Natural killer cell (primary cell): ENCODE measurements at regions not wholly inside any gene's neighbourhood (a gene's known extent, or its start where the extent isn't known, plus 50 kb on each side); places are given as distances from the start of the nearest gene placed in this dataset.

Experiments
- ATAC-seq, 3 donors: fragments of 150-1000 bp in 2 of 3; fragments of 200-7000 bp in 1 of 3; cut with Tn5 transposase; 1 replicate in 1 of 3; 2 replicates in 2 of 3; pipeline ENCODE4 v1.10.0; 2021; ENCODE audit warnings: mild to moderate bottlenecking in 2 of 3, moderate library complexity in 2 of 3
- DNase-seq, 2 donors: peaks; one replicate each; pipeline versions ENCODE4 v3.0.0 to v3.0.0-alpha.2; 2013 to 2021; ENCODE audit warnings: mixed read lengths in 1 of 2
- H3K27ac ChIP-seq: one replicate; pipeline ENCODE4 v1.5.1; 2013; ENCODE audit warnings: mild to moderate bottlenecking, low read length
- H3K27me3 ChIP-seq: one replicate; pipeline ENCODE4 v1.6.1; 2013; ENCODE audit warnings: low read length; ENCODE audit not compliant: control insufficient read depth, insufficient read depth
- H3K36me3 ChIP-seq: one replicate; pipeline ENCODE4 v1.6.1; 2013; ENCODE audit warnings: low read length; ENCODE audit not compliant: control insufficient read depth, insufficient read depth
- H3K4me1 ChIP-seq: one replicate; pipeline ENCODE4 v1.6.1; 2013; ENCODE audit warnings: low read length; ENCODE audit not compliant: control insufficient read depth, insufficient read depth
- H3K4me3 ChIP-seq: one replicate; pipeline ENCODE4 v1.5.1; 2013; ENCODE audit warnings: low read length
- H3K9me3 ChIP-seq: one replicate; pipeline ENCODE4 v1.6.1; 2013; ENCODE audit warnings: low read length; ENCODE audit not compliant: control insufficient read depth, insufficient read depth
- H3K27ac Mint-ChIP-seq, 2 donors: one replicate each; pipeline ENCODE4 v1.8.0; 2022; ENCODE audit warnings: mild to moderate bottlenecking in 2 of 2, mixed read lengths in 2 of 2, moderate library complexity in 1 of 2
- H3K27me3 Mint-ChIP-seq, 2 donors: one replicate each; pipeline ENCODE4 v1.8.0; 2022; ENCODE audit warnings: low read depth in 2 of 2, mixed read lengths in 2 of 2
- H3K36me3 Mint-ChIP-seq: one replicate; pipeline ENCODE4 v1.8.0; 2022; ENCODE audit warnings: mixed read lengths
- H3K4me1 Mint-ChIP-seq, 2 donors: one replicate each; pipeline ENCODE4 v1.8.0; 2022; ENCODE audit warnings: mixed read lengths in 2 of 2
- H3K4me3 Mint-ChIP-seq: one replicate; pipeline ENCODE4 v1.8.0; 2022; ENCODE audit warnings: mild to moderate bottlenecking, moderate library complexity, mixed read lengths
- H3K9me3 Mint-ChIP-seq, 2 donors: one replicate each; pipeline ENCODE4 v1.8.0; 2022; ENCODE audit warnings: mixed read lengths in 2 of 2
- WGBS: methylation state at CpG from one replicate; pipeline ENCODE4 v1.1.7; 2013; ENCODE audit warnings: missing lambda C conversion rate; ENCODE audit not compliant: insufficient coverage; 5-methylcytosine and 5-hydroxymethylcytosine counted together
- intact Hi-C: fragments of 100-400 bp; cut with micrococcal nuclease; formaldehyde crosslinking; loops from one replicate; pipeline ENCODE4 v1.14.2; 2022
- TF ChIP-seq, protein P1 (sequence below): fragments of 200-600 bp; IDR thresholded peaks from one replicate; pipeline ENCODE4 v1.8.0; 2022; ENCODE audit warnings: antibody characterized with exemption

DNA sequence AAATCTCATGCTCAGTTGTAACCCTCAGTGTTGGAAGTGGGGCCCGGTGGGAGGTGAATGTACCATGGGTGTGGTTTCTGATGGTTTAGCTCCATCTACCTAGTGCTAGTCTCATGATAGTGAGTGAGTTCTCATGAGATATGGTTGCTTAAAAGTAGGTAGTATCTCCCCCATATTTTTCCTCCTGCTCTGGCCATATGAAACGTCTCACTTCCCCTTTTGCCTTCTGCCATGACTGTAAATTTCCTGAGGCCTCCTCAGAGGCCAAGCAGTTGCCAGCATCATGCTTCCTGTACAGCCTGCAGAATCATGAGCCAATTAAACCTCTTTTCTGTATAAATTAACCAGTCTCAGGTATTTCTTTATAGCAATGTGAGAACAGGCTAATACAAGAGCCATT is 62.8 kb upstream of the RNF152 start:
- no peak overlapping the region for H3K27ac ChIP-seq
- TF ChIP-seq, protein P1, sequence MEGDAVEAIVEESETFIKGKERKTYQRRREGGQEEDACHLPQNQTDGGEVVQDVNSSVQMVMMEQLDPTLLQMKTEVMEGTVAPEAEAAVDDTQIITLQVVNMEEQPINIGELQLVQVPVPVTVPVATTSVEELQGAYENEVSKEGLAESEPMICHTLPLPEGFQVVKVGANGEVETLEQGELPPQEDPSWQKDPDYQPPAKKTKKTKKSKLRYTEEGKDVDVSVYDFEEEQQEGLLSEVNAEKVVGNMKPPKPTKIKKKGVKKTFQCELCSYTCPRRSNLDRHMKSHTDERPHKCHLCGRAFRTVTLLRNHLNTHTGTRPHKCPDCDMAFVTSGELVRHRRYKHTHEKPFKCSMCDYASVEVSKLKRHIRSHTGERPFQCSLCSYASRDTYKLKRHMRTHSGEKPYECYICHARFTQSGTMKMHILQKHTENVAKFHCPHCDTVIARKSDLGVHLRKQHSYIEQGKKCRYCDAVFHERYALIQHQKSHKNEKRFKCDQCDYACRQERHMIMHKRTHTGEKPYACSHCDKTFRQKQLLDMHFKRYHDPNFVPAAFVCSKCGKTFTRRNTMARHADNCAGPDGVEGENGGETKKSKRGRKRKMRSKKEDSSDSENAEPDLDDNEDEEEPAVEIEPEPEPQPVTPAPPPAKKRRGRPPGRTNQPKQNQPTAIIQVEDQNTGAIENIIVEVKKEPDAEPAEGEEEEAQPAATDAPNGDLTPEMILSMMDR: no peak
- Mint-ChIP-seq H3K9me3 (no peaks in the 10 kb centered on the region), H3K27ac (no peak overlapping the region), H3K27me3 (no peaks in the 10 kb centered on the region), H3K4me1 (peaks cover 9 to 16% of the 10 kb centered on the region in 2 donors), H3K4me3 (no peak overlapping the region), H3K36me3 (no peaks in the 10 kb centered on the region)
- no peaks in the 10 kb centered on the region for H3K36me3 ChIP-seq
- intact Hi-C loops: no loop called here
- no peak overlapping the region for H3K4me3 ChIP-seq
- DNase-seq (no peak), ATAC-seq (no peak)
- H3K4me1 ChIP-seq: peaks cover 6% of the 10 kb centered on the region
- 48% methylated on average over 2 of the region's 2 CpGs for WGBS
- no peaks in the 10 kb centered on the region for H3K27me3 ChIP-seq
- H3K9me3 ChIP-seq: no peaks in the 10 kb centered on the region

DNA sequence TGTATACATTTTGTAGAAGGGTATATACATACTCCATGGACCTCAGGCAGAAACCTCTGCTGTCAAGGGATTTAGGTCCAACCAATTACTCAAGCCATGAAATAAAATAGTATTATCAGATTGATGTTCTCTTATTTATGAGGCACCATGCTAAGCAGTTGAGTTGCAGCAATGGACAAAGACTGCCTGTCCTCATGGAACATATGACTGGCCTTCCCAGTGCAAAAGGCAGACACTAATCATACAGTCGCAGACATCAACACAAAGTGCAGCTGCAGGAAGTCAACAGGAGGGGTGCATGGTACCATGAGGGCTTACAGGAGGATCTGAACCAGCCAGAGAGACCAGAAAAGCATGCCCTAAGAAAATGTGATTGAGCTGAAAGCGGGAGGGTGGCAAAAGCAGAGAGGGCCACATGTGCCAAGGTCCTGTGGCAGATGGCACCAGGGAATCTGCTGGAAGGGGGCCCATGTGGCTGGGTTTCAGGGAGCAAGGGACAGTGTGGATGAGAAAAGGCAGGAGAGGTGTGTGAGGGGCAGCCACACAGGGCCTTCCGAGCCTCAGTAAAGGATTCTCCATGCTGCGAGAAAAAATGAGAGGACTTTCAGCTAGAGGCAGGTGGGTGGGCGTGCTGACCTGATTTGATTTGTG is 61.4 kb upstream of the RNF152 start:
- H3K4me1 Mint-ChIP-seq: peaks cover 11 to 26% of the 10 kb centered on the region in 2 donors

DNA sequence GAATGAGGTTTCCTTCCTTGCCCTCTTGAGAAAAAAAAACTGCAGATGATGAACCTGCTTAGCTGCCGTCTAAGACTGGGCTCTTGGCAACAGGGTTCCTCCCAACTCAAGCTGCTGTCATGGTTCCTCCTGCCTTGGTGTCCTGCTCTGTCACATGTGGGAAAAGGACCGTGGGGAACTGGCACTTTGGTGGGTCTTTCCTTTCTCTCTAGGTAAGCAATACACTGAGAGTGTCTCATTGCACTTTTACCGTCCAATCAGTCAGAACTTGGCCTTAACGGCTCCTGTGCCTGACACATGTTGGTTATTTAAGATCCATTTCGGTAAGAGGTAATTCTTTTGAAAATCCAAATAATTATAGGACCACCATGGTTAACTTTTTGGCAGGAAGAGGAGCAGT is 60.8 kb upstream of the RNF152 start:
- H3K36me3 ChIP-seq: no peaks in the 10 kb centered on the region
- no peaks in the 10 kb centered on the region for H3K27me3 ChIP-seq
- WGBS: 90% methylated on average over 5 of the region's 5 CpGs
- Mint-ChIP-seq H3K36me3 (no peaks in the 10 kb centered on the region), H3K4me1 (peaks cover 16 to 31% of the 10 kb centered on the region in 2 donors), H3K9me3 (no peaks in the 10 kb centered on the region), H3K4me3 (no peak overlapping the region), H3K27me3 (no peaks in the 10 kb centered on the region), H3K27ac (peak overlapping the region in 1 of 2 donors; percentile 62)
- no peaks in the 10 kb centered on the region for H3K9me3 ChIP-seq
- intact Hi-C loops: no loop called here
- ATAC-seq (no peak), DNase-seq (no peak)
- H3K4me1 ChIP-seq: peaks cover 10% of the 10 kb centered on the region
- no peak overlapping the region for H3K27ac ChIP-seq
- H3K4me3 ChIP-seq: no peak overlapping the region
- TF ChIP-seq, protein P1: no peak

More for the DNA sequence above, 61.4 kb upstream of the RNF152 start:
- TF ChIP-seq, protein P1: no peak
- Histone ChIP-seq H3K4me3 (no peak overlapping the region), H3K27me3 (no peaks in the 10 kb centered on the region), H3K9me3 (no peaks in the 10 kb centered on the region), H3K4me1 (peaks cover 6% of the 10 kb centered on the region), H3K27ac (no peak overlapping the region), H3K36me3 (no peaks in the 10 kb centered on the region)
- no peaks in the 10 kb centered on the region for H3K9me3 Mint-ChIP-seq
- H3K27me3 Mint-ChIP-seq: no peaks in the 10 kb centered on the region
- intact Hi-C loops: no loop called here
- H3K36me3 Mint-ChIP-seq: no peaks in the 10 kb centered on the region
- 97% methylated on average over 5 of the region's 5 CpGs for WGBS
- no peak for ATAC-seq
- DNase-seq: no peak
- no peak overlapping the region for H3K4me3 Mint-ChIP-seq
- H3K27ac Mint-ChIP-seq: no peak overlapping the region

DNA sequence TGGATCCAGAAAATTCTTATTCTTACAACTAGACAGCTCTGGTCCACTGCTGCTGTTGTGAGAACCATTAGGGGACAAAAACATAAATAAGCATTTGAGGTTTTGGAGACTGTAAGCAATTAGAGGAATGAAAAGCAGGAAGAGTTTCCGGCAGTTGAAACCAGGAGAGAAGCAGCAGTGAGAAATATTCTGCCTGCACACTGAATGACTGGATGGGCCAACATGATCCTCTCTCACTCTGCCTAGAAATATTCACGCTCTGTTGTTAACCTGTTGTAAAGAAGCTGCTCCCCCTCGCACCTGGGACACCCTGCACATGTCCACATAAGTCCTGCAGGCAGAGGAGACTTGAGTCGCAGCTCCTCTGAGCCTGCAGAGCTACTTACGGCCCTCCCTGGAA is 60.4 kb upstream of the RNF152 start:
- H3K4me3 Mint-ChIP-seq: no peak overlapping the region
- no peaks in the 10 kb centered on the region for H3K27me3 Mint-ChIP-seq
- 93% methylated on average over 5 of the region's 5 CpGs for WGBS
- H3K4me1 Mint-ChIP-seq: peaks cover 21 to 34% of the 10 kb centered on the region in 2 donors
- TF ChIP-seq, protein P1: no peak
- ATAC-seq (no peak), DNase-seq (no peak)
- Histone ChIP-seq H3K27ac (no peak overlapping the region), H3K27me3 (no peaks in the 10 kb centered on the region), H3K4me1 (peaks cover 15% of the 10 kb centered on the region), H3K36me3 (no peaks in the 10 kb centered on the region), H3K4me3 (no peak overlapping the region), H3K9me3 (no peaks in the 10 kb centered on the region)
- no peaks in the 10 kb centered on the region for H3K36me3 Mint-ChIP-seq
- H3K9me3 Mint-ChIP-seq: no peaks in the 10 kb centered on the region
- peak overlapping the region in 1 of 2 donors; percentile 62 for H3K27ac Mint-ChIP-seq
- intact Hi-C loops: no loop called here
